H1 (cell line): ENCODE measurements at regions not wholly inside any gene's neighbourhood (a gene's known extent, or its start where the extent isn't known, plus 50 kb on each side); places are given as distances from the start of the nearest gene placed in this dataset.

Experiments used
- CTCF ChIA-PET: fragments of 300-600 bp; sonication (Branson Sonifier 250); formaldehyde crosslinking; loops from one replicate; lab custom pipeline; 2021; ENCODE audit not compliant: partially characterized antibody; lab: Charles Lee
- POLR2A ChIA-PET: fragments of 300-600 bp; sonication (Branson Sonifier 250); formaldehyde crosslinking; loops from one replicate; lab custom pipeline; 2021; ENCODE audit warnings: inconsistent platforms; ENCODE audit not compliant: partially characterized antibody; lab: Charles Lee
- DNase-seq, 2 experiments: peaks; one replicate each; pipeline versions ENCODE4 v3.0.0 to v3.0.0-alpha.2; 2010 to 2022; ENCODE audit warnings: low spot score in 2 of 2, low read depth in 1 of 2, mixed read lengths in 1 of 2
- FAIRE-seq: peaks from 2 replicates; lab custom pipeline; 2011; peaks lifted over from hg19 to GRCh38; lab: Jason Lieb, UNC
- H2AFZ ChIP-seq: 2 replicates; pipeline ENCODE4 v1.8.1; 2012; ENCODE audit warnings: low read length, inconsistent platforms
- H2AK5ac ChIP-seq: 2 replicates; pipeline ENCODE4 v1.6.1; 2013; ENCODE audit warnings: low read depth, low read length
- H2BK120ac ChIP-seq: replicated peaks from 2 replicates; pipeline ENCODE3; 2013; ENCODE audit warnings: low read depth, low read length, inconsistent platforms
- H2BK12ac ChIP-seq: 2 replicates; pipeline ENCODE4 v1.6.1; 2013; ENCODE audit warnings: low read depth, low read length
- H2BK15ac ChIP-seq: 2 replicates; pipeline ENCODE4 v1.6.1; 2013; ENCODE audit warnings: low read length
- H2BK20ac ChIP-seq: 2 replicates; pipeline ENCODE4 v1.6.1; 2013; ENCODE audit warnings: low read length
- H2BK5ac ChIP-seq: 2 replicates; pipeline ENCODE4 v1.6.1; 2013; ENCODE audit warnings: low read depth, low read length
- H3K14ac ChIP-seq: 2 replicates; pipeline ENCODE4 v1.6.1; 2013; ENCODE audit warnings: inconsistent platforms; ENCODE audit not compliant: insufficient read length
- H3K18ac ChIP-seq: 2 replicates; pipeline ENCODE4 v1.6.1; 2013; ENCODE audit warnings: low read length; ENCODE audit errors: extremely low read depth
- H3K23ac ChIP-seq: 2 replicates; pipeline ENCODE4 v1.6.1; 2013; ENCODE audit warnings: inconsistent platforms; ENCODE audit not compliant: insufficient read length
- H3K23me2 ChIP-seq: 2 replicates; pipeline ENCODE4 v1.6.1; 2013; ENCODE audit warnings: low read depth, low read length
- H3K27ac ChIP-seq: 2 replicates; pipeline ENCODE4 v1.6.1; 2011; ENCODE audit warnings: low read depth, low read length, inconsistent platforms
- H3K27me3 ChIP-seq, 4 experiments: replicated peaks in 1 of 4; 1 replicate in 1 of 4; 2 replicates in 3 of 4; pipeline versions ENCODE4 v1.6.1 to v1.8.1; 2011 to 2013; ENCODE audit warnings: low read length in 3 of 4, mild to moderate bottlenecking in 3 of 4, inconsistent platforms in 2 of 4, mixed read lengths in 2 of 4, moderate library complexity in 1 of 4; ENCODE audit not compliant: control insufficient read depth in 3 of 4, insufficient read depth in 3 of 4; ENCODE audit errors: extremely low read depth in 1 of 4
- H3K36me3 ChIP-seq, 4 experiments: 2 replicates each; pipeline versions ENCODE4 v1.6.1 to v1.8.1; 2011 to 2013; ENCODE audit warnings: mild to moderate bottlenecking in 4 of 4, low read length in 3 of 4, moderate library complexity in 2 of 4, control low read depth in 1 of 4, inconsistent platforms in 1 of 4; ENCODE audit not compliant: insufficient read depth in 4 of 4, control insufficient read depth in 2 of 4
- H3K4ac ChIP-seq: replicated peaks from 2 replicates; pipeline ENCODE3; 2013; ENCODE audit warnings: low read length, low read depth, mixed read lengths, inconsistent platforms; ENCODE audit not compliant: insufficient read length
- H3K4me1 ChIP-seq, 4 experiments: replicated peaks in 1 of 4; 1 replicate in 1 of 4; 2 replicates in 3 of 4; pipeline versions ENCODE4 v1.6.1 to v1.8.1; 2011 to 2013; ENCODE audit warnings: low read length in 3 of 4, inconsistent platforms in 2 of 4, mixed read lengths in 1 of 4; ENCODE audit not compliant: insufficient read depth in 4 of 4, control insufficient read depth in 3 of 4
- H3K4me2 ChIP-seq, 2 experiments: 2 replicates each; pipeline versions ENCODE4 v1.6.1 to v1.8.1; 2011 to 2013; ENCODE audit warnings: low read depth in 2 of 2, low read length in 2 of 2, control low read depth in 1 of 2, inconsistent platforms in 1 of 2, mild to moderate bottlenecking in 1 of 2; ENCODE audit not compliant: insufficient read depth in 1 of 2
- H3K4me3 ChIP-seq, 4 experiments: fragments of 200-600, 300-600 bp in 1 of 4; sonication (generic), shearing (Covaris generic), sonication (Bioruptor Twin) in 1 of 4; 2 replicates each; pipeline versions ENCODE4 v1.5.1 to v1.8.1; 2011 to 2016; ENCODE audit warnings: low read length in 4 of 4, low read depth in 3 of 4, control low read depth in 2 of 4, inconsistent platforms in 2 of 4, mild to moderate bottlenecking in 2 of 4, mixed read lengths in 1 of 4, moderate library complexity in 1 of 4; ENCODE audit not compliant: insufficient read depth in 2 of 4; ENCODE audit errors: extremely low read depth in 1 of 4
- H3K56ac ChIP-seq: replicated peaks from 2 replicates; pipeline ENCODE3; 2013; ENCODE audit warnings: low read depth, mild to moderate bottlenecking, mixed read lengths, low read length, inconsistent platforms; ENCODE audit not compliant: insufficient read length
- H3K79me1 ChIP-seq: 2 replicates; pipeline ENCODE4 v1.6.1; 2013; ENCODE audit warnings: low read depth, low read length, control low read depth
- H3K79me2 ChIP-seq, 2 experiments: 2 replicates each; pipeline versions ENCODE4 v1.6.1 to v1.8.1; 2012 to 2013; ENCODE audit warnings: low read length in 2 of 2, mild to moderate bottlenecking in 2 of 2, inconsistent platforms in 1 of 2; ENCODE audit not compliant: insufficient read depth in 2 of 2, control insufficient read depth in 1 of 2
- H3K9ac ChIP-seq, 4 experiments: replicated peaks in 1 of 4; 1 replicate in 1 of 4; 2 replicates in 3 of 4; pipeline versions ENCODE4 v1.6.1 to v1.8.1; 2011 to 2013; ENCODE audit warnings: low read depth in 3 of 4, low read length in 3 of 4, control low read depth in 2 of 4, mild to moderate bottlenecking in 2 of 4, moderate library complexity in 2 of 4, inconsistent platforms in 1 of 4; ENCODE audit errors: extremely low read depth in 1 of 4
- H3K9me3 ChIP-seq, 2 experiments: 2 replicates each; pipeline versions ENCODE4 v1.6.1 to v1.8.1; 2012 to 2013; ENCODE audit warnings: mild to moderate bottlenecking in 2 of 2, moderate library complexity in 2 of 2, control low read depth in 1 of 2, inconsistent platforms in 1 of 2, low read depth in 1 of 2, low read length in 1 of 2, mixed read lengths in 1 of 2; ENCODE audit not compliant: insufficient read depth in 2 of 2
- H4K20me1 ChIP-seq, 2 experiments: replicated peaks in 1 of 2; 2 replicates each; pipeline versions ENCODE3 to v1.8.1; 2011 to 2013; ENCODE audit warnings: inconsistent platforms in 2 of 2, low read length in 2 of 2, mild to moderate bottlenecking in 1 of 2; ENCODE audit not compliant: insufficient read depth in 2 of 2, control insufficient read depth in 1 of 2
- H4K5ac ChIP-seq: 2 replicates; pipeline ENCODE4 v1.6.1; 2013; ENCODE audit warnings: low read length, low read depth, mixed read lengths, inconsistent platforms; ENCODE audit not compliant: insufficient read length
- H4K8ac ChIP-seq: 2 replicates; pipeline ENCODE4 v1.8.0; 2013; ENCODE audit warnings: mild to moderate bottlenecking, moderate library complexity, low read length, inconsistent platforms; ENCODE audit not compliant: insufficient read depth; ENCODE audit errors: extremely low read depth
- H4K91ac ChIP-seq: replicated peaks from 2 replicates; pipeline ENCODE3; 2013; ENCODE audit warnings: low read length, mixed read lengths, inconsistent platforms; ENCODE audit not compliant: insufficient read length
- NANOG ChIP-seq: IDR thresholded peaks from 2 replicates; pipeline ENCODE4 v1.6.1; 2011; ENCODE audit warnings: low read length, low read depth, mild to moderate bottlenecking, inconsistent platforms; ENCODE audit not compliant: insufficient read depth, poor library complexity, severe bottlenecking
- SUZ12 ChIP-seq: fragments of 200-600 bp; sonication (generic); IDR thresholded peaks from 2 replicates; pipeline ENCODE4 v1.6.1; 2012; ENCODE audit warnings: mild to moderate bottlenecking, inconsistent platforms, low read length, moderate library complexity, mixed read lengths

- H2AFZ ChIP-seq: no peak overlapping the region
- DNase-seq: no peak
- H3K9ac ChIP-seq: no peak overlapping the region
- no peaks in the 10 kb centered on the region for H3K23me2 ChIP-seq
- FAIRE-seq: no peak
- no peak overlapping the region for H4K91ac ChIP-seq
- no peaks in the 10 kb centered on the region for H3K79me2 ChIP-seq
- no peak overlapping the region for H4K5ac ChIP-seq
- H3K36me3 ChIP-seq: peaks cover 0 to 3% (median 0%) of the 10 kb centered on the region in 4 experiments; a peak in 1 of 8 replicates
- no peak for TF ChIP-seq NANOG
- TF ChIP-seq SUZ12: no peak
- H2BK120ac ChIP-seq: no peak overlapping the region
- no peaks in the 10 kb centered on the region for H3K79me1 ChIP-seq
- H4K8ac ChIP-seq: no peak overlapping the region
- H2BK20ac ChIP-seq: no peak overlapping the region
- ChIA-PET POLR2A (no interaction called here), CTCF (interaction anchor here (0.7 to 3.0 kb wide), 4 partner anchors 10 to 282 kb away, joined by 3 to 13 read pairs (median 4); no protein-coding TSS in a partner anchor)
- H3K4me3 ChIP-seq: no peak overlapping the region
- no peak overlapping the region for H2AK5ac ChIP-seq
- H3K18ac ChIP-seq: no peak overlapping the region
- H2BK15ac ChIP-seq: no peak overlapping the region
- no peaks in the 10 kb centered on the region; a peak in 2 of 7 replicates for H3K27me3 ChIP-seq
- no peak overlapping the region for H3K27ac ChIP-seq
- no peak overlapping the region for H2BK12ac ChIP-seq
- H3K4me2 ChIP-seq: no peak overlapping the region
- H3K9me3 ChIP-seq: peaks cover 2 to 7% of the 10 kb centered on the region in 2 experiments; a peak in 2 of 4 replicates
- H4K20me1 ChIP-seq: no peaks in the 10 kb centered on the region
- peaks cover 7 to 16% (median 10%) of the 10 kb centered on the region in 4 experiments for H3K4me1 ChIP-seq
- H3K56ac ChIP-seq: no peak overlapping the region
- no peak overlapping the region for H3K14ac ChIP-seq
- no peak overlapping the region for H2BK5ac ChIP-seq
- H3K23ac ChIP-seq: no peak overlapping the region
- H3K4ac ChIP-seq: no peak overlapping the region
These were observed 190.1 kb upstream of the RMST start for GRCh38 chr12:97272471-97272870.
